GM19023 (cell line): ENCODE measurements at regions not wholly inside any gene's neighbourhood (a gene's known extent, or its start where the extent isn't known, plus 50 kb on each side); places are given as distances from the start of the nearest gene placed in this dataset.

ENCODE experiments used
- ATAC-seq: cut with Tn5 transposase; IDR thresholded peaks from one replicate; pipeline ENCODE4 v1.9.1; 2021; ENCODE audit warnings: mild to moderate bottlenecking, moderate library complexity; ENCODE audit not compliant: unreplicated experiment

DNA sequence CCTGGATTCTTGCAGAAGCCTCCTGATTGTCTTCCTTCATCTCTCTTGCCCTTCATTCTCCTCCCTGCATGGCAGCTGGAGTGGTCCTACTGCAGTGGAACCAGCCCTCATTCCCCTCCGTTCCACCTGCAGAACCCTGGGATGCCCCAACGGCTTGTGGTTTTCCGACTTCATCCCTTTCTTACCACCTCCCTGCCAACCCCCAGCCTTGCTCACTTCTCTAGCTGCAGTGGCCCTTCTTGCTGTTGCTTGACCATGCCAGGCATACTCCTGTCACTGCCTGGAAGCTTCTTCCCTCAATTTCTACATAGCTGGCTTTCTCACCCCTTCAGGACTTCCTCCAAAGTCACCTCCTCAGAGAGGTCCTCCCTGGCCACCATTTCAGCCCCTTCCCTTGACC lies 123.3 kb downstream of the BEGAIN start:
- no peak for ATAC-seq

- no peak for ATAC-seq
Measured at GRCh38 chr14:100466111-100466856, 120.9 kb downstream of the BEGAIN start.

DNA sequence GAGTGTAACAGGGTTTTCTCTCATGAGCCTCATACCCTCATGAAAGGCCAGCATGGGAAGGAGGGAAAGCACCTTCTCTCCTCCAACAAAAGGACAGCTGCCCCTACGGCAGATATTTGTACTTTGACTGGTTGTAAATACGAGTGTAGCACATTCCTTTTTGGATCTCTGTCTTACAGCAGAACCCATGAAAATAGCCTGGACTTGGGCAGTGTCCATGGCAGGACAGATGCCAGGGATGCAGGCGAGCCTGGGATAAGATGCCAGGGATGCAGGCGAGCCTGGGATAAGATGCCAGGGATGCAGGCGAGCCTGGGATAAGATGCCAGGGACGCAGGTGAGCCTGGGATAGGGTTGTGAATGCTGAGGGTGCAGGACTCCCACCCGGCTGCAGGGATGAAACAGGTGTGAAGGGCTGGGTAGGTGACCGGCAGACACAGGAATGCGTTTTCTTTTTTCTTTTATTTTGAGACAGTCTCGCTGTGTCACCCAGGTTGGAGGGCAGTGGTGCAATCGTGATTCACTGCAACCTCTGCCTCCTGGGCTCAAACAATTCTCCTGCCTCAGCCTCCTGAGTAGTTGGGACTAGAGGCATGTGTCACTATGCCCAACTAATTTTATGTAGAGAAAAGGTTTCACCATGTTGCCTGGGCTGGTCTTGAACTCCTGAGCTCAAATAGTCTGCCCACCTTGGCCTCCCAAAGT lies 120.0 kb downstream of the BEGAIN start:
- no peak for ATAC-seq

DNA sequence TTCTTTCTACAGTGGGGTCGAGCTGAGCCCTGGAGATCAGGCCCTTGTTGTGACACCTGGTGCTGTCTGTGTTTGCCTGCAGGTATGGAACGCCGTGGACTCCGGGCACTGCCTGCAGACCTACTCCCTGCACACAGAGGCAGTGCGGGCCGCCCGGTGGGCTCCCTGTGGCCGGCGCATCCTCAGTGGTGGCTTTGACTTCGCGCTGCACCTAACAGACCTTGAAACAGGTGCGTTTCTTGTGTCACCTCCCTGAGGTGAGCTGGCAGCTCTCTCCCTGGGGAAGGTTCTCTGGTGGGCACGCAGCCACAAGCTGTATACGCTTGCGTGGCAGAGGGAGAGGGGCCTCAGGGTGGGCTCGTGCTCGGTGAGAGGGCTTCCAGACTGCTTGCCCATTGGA lies 119.3 kb downstream of the BEGAIN start:
- ATAC-seq, result no peak

DNA sequence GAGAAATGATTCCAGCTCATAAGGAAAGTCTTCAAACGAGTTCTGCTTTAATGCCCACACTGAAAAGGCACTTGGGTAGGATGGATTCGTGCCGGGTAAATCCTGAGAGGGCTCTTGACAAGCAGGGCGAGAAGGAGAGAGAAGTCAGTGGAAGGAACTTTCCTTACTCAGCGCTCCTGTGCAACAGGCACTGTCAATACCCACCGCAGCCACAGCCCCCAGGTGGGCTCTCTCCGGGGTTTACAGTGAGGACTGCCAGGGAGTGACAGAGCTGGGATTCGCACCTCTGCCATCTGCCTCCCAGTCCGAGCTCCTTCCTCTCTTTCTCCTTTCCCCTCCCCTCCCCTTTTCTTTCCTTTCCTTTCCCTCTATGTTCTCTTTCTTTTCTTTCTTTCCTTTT lies 118.7 kb downstream of the BEGAIN start:
- no peak for ATAC-seq

DNA sequence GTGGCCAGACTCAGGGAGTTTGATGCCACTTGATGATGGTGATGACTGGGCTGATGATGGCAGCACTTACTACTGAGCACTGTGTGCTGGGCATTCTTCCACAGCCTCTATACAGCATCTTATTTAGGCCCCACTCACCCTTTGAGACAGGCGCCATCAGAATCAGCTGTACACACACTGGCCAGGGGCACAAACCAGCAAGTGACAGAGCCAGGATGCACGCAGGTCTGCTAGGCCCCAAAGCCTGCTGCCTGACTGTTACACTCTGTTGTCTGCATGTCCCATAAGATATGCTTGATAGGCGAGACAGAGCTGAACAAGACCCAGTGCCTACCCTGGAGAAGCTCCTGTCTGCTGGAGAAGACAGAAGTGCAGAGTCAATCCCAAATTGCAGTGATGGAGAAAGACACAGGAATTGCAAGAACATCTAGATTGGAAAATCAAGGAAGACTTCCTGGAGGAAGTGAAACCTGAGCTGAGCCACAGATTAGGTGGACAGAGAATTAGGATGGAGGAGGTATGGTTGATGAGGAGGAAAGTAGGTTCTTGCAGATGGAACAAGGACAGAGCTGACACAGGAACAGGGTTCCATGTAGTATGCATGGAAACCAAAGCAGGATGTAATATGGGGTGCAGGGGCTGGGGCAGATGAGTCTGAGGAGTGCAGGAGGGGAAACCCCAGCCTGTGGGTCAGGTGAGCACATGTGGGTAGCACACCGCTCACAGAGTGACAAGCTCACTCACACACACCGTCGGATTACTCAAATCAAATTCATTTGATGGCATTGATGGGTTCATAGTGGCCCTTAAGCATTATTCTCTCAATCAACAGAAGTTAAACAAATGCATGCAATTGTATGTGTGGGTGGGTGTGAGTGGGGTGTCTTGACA lies 117.3 kb downstream of the BEGAIN start:
- no peak for ATAC-seq

DNA sequence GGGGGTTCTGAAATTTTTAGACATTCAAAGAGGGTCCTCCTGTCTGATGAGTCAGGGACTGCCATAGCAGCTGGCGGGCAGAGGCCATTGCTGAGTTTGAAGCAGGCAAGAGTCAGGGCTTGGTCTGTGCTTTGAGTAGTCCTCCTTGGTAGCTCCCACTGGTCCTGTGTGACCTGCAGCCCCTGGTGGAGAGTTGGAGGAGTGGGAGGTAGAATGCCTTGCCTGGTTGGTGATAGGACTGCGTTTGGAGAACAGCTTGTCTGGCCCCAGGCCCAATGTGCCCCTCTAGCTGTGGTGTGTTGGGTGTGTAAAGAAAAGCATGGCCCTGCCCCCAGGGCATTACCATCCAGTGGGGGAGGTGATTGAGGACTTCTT lies 116.7 kb downstream of the BEGAIN start:
- no peak for ATAC-seq

GRCh38 chr14:100471441-100472093 lies 115.7 kb downstream of the BEGAIN start:
- ATAC-seq, result no peak

GRCh38 chr14:100472094-100472455 lies 115.1 kb downstream of the BEGAIN start:
- ATAC-seq, result no peak

DNA sequence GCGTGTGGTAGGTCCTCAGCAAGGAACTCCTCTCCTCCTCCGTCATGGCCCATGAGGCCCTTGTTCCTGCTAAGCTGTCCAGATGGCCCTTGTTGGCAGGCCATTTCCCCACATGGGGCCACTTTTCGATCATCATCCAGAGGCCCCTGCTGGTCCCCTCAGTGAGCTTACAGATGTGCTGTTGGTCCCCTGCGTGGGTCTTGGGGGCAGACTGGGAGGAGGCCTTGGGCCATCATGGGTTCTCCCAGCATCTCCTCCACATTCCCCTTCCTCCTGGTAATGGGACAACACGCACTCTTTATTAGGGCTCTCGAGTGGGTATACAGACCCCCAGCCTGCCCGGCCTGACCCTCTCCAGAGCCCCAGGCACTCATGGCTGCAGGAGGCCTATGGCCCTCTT lies 114.7 kb downstream of the BEGAIN start:
- no peak for ATAC-seq

DNA sequence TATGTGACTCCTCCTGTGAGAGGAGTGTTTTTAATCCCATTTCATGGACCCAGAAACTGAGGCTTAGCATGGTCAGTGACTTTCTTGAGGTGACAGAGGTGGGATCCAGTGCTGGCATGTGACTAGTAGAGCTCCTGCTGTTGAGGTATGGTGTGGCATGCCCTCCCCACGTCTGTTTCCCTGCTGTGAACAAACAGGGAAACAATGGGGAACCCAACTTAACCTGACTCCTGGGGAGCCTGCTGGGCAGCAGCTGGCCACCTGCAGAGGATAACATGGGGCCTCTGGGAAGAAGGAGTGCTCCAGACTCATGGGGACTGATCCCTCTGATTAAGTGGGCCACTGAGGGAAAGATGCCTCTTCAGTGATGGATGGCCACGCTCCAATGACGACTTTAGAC lies 114.0 kb downstream of the BEGAIN start:
- ATAC-seq, result no peak

DNA sequence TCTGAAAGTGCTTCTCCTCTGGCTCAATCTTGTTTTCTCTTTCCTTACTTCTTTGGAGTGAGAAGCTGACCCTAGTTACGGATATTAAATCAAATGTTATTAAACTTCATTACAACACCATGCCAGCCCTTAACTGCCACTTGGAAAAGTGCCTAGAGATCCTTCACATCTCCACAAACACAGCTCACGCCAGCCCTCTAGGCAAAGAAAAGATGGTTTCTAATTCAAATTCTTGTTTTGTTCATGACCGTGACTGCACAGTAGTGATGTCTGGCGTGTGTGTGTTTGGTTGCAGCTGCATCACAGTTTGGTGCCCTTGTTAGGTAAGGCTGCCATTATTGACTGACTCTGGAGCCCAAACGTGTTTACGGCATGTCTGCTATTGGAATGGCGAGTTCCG lies 113.0 kb downstream of the BEGAIN start:
- no peak for ATAC-seq

- ATAC-seq, result no peak
Measured at GRCh38 chr14:100475268-100475667, 111.9 kb downstream of the BEGAIN start.

- ATAC-seq, result no peak
Measured at GRCh38 chr14:100476012-100476822, 111.0 kb downstream of the BEGAIN start.

- no peak for ATAC-seq
Measured at GRCh38 chr14:100484531-100485267, 102.5 kb downstream of the BEGAIN start.

DNA sequence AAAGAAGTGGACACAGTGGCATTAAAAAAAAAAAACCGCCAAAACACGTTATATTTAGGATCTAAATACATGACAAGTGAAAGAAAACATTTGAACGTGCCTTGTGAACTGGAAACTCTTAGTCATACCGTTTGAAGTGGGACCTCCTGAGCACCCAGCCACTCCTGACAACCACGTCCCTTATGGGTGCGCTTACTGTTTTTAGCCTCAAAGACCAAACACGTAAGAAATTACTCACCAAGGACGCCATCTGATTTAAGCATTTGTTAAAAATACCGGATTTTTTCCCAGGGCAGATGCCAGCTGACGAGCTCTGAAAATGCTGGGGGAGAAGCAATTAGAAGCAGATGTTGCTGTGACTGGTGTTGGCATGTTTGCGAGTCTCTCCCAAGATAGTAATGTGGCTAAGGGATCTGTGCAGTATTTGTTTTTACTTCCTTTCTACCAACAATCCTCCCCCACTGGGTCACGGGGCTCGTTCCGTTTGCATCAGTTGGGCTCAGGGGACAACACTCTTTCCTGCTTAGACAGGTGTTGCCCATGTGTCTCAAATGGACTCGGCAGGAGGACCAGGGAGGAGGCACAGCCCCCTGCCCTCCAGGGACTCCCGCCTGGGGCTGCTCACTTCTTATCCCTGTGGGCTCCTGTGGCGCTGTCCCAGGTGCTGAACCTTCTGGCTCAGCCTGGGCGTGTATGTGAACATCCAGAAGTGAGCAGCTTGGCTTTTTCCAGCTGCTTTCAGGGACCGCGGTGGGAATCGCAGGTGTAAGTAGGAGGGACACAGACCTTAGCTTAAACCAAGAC lies 101.0 kb downstream of the BEGAIN start:
- ATAC-seq, result peak; percentile 62
